ENCODE measurements at regions not wholly inside any gene's neighbourhood (a gene's known extent, or its start where the extent isn't known, plus 50 kb on each side); places are given as distances from the start of the nearest gene placed in this dataset.
A peak's percentile ranks its signal among the peaks of the same experiment; 100 is the strongest.
"Not testable (repeated sequence)": the region's sequence is repeated elsewhere in the genome, so short reads cannot be mapped to it uniquely, and the experiment has no call there.

DNA sequence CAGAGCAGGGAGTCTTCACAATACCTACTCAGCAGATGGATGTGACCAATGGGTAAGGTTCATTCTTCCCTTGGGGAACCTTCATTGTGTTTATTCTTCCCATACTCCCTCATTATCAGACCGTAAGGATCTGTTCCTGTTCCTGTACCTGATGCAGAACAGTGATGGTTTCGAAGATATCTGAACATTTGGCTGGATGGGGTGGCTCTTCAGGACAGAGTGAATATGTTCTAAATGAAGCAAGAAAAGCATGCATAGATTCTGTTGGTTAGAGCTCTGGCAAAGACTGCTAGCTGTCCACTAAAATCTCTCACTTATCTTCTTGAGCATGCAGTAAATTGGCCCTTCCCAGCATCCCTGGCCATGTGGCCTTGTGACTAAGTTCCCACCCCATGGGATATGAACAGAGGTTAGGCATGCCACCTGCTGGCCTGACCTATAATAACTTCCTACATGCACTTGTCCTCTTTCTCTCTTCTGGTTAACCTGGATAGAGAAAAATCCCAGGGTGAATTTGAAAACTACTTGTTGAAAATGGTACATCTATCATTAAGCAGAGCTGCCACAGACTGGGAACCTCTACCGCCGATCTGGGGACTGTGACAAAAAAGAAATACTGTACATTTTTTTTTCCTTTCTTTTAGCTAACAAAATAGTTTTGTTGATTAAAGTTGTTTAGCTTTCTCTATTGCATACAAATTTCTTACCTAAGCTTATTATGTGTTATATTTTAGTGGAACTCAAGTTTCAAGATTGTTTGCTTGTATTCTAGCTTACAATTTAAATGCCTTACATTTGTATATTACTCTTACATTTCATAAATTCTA lies 60.0 kb upstream of the BANK1 start:
- intact Hi-C loops (cut with micrococcal nuclease) = loop anchor here (2.0 kb wide), 1 partner anchor 562 kb away; no protein-coding TSS in a partner anchor
- DNase-seq = peak; percentile 52
- ATAC-seq = peak; percentile 89

DNA sequence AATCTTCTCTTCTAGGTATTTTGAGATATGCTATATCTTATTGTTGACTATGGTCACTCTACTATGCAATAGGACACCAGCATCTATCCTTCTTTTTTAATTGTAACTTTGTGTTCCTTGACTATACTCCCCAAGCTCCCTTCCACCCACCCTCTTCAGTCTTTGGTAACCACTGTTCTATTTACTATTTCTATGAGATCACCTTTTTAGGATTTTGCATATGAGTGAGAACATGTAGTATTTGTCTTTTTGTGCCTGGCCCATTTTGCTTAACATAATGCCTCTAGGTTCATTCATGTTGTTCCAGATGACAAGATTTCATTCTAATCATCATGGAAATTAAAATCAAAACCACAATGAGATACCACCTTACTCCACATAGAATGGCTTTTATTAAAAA lies 63.3 kb upstream of the BANK1 start:
- intact Hi-C loops (cut with micrococcal nuclease) = no loop called here
- ATAC-seq = no peak

GRCh38 chr4:101724093-101724492 lies 66.4 kb upstream of the BANK1 start:
- no peak for DNase-seq
- intact Hi-C loops (cut with micrococcal nuclease) = no loop called here
- no peak for ATAC-seq

More for the DNA sequence above, 63.3 kb upstream of the BANK1 start:
- DNase-seq = no peak

GRCh38 chr4:101718810-101719209 lies 71.7 kb upstream of the BANK1 start:
- no peak for ATAC-seq
- intact Hi-C loops (cut with micrococcal nuclease) = no loop called here

GRCh38 chr4:101711590-101712260 lies 78.8 kb upstream of the BANK1 start:
- DNase-seq (no peak), ATAC-seq (no peak)
- intact Hi-C loops (cut with micrococcal nuclease) = no loop called here

More at GRCh38 chr4:101718810-101719209, 71.7 kb upstream of the BANK1 start:
- no peak for DNase-seq

DNA sequence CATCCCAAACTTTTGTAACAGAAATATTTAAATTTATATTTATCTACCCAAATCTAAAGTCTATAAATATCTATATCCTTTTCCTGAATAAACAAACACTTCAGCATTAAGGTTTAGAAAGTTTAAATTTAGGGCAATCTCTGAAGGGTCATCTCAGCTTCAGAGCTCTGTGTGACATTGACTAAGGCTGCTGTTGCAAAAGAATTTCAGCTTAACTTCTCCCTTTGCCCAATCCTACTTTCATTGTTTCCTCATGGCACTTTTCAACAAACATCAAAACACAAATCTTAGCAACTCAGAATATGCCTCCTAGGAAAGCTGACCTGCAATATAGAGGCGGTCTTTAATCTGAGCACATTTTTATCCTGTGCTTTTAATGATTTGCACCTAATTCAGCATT lies 79.7 kb upstream of the BANK1 start:
- intact Hi-C loops (cut with micrococcal nuclease) = no loop called here
- no peak for DNase-seq
- ATAC-seq = no peak

DNA sequence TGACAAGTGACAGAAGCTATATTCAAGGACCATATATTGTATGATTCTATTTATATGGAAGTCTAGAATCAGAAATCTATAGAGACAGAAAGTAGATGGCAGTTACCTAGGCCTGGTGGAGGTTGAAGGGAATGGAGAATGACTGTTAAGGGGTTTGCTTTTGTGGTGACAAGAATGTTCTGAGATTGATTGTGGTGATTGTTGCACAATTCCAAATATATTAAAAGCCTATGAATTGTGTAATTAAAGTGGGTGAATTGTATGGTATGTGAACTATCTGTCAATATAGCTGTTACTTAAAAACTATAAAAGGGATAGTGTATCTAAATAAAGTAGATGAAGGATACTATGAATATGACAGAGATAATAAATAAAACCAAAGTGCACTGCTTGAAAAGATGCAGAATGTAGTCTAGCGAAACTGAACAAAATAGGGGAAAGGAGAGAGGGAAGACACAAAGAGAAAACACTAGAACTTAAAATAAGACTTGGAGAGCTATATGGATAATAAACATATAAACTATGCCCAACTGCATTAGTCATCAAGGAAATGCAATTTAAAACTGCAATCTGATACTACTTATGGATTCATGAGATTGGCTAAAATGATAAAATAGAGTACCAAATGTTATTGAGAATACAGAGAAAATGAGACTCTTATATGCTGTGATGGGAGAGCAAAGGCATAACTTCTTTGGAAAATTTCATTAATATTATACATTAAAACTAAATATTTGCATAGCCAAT lies 82.1 kb upstream of the BANK1 start:
- intact Hi-C loops (cut with micrococcal nuclease) = no loop called here
- DNase-seq (no peak), ATAC-seq (no peak)

GRCh38 chr4:101707596-101707995 lies 82.9 kb upstream of the BANK1 start:
- ATAC-seq (no peak), DNase-seq (no peak)
- intact Hi-C loops (cut with micrococcal nuclease) = no loop called here

DNA sequence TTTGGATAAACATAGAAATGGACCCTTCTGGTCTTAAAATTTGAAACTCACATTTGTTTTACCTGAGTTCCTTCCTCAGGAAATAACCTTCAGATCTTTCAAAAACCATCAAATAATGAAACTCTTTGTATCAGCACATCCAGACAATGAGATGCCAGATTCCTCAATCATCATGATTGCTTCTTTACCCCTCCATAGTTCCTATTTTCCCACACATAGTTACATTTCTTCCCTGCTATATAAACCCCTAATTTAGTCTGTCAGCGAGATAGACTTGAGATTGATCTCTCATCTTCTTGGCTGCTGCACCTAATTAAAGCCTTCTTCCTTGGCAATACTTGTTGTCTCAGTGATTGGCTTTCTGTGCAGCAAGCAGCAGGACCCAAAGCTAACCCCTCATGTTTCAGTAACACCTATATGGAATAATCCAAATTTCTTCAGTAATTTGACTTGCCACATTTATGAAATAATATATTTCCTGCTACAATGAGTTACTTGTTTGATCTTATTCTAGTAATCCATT lies 83.9 kb upstream of the BANK1 start:
- DNase-seq (no peak), ATAC-seq (no peak)
- intact Hi-C loops (cut with micrococcal nuclease) = no loop called here

- DNase-seq (no peak), ATAC-seq (no peak)
- intact Hi-C loops (cut with micrococcal nuclease) = no loop called here
Observed at GRCh38 chr4:101701551-101701950, 89.0 kb upstream of the BANK1 start.

- intact Hi-C loops (cut with micrococcal nuclease) = no loop called here
- DNase-seq (no peak), ATAC-seq (no peak)
Observed at GRCh38 chr4:101699441-101700124, 90.9 kb upstream of the BANK1 start.

DNA sequence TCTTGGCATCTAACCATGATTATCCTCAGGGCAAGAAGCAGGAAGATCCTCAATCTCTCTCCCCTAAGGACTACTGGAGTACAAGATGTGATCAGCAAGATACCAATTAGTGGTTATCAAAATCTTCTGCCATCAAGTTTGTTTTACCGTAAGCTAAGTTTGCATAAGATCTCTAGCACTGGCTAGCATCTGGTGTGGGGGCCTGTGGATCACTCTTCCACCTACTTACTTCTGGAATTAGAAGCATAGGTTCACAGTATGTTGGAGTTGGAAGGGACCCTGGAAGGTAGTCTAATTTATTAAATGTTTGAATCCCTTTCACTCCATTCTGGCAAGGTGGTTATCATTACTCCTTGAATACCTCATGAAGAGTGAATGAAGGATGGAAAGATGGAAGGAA lies 93.3 kb upstream of the BANK1 start:
- intact Hi-C loops (cut with micrococcal nuclease) = no loop called here
- ATAC-seq = no peak

DNA sequence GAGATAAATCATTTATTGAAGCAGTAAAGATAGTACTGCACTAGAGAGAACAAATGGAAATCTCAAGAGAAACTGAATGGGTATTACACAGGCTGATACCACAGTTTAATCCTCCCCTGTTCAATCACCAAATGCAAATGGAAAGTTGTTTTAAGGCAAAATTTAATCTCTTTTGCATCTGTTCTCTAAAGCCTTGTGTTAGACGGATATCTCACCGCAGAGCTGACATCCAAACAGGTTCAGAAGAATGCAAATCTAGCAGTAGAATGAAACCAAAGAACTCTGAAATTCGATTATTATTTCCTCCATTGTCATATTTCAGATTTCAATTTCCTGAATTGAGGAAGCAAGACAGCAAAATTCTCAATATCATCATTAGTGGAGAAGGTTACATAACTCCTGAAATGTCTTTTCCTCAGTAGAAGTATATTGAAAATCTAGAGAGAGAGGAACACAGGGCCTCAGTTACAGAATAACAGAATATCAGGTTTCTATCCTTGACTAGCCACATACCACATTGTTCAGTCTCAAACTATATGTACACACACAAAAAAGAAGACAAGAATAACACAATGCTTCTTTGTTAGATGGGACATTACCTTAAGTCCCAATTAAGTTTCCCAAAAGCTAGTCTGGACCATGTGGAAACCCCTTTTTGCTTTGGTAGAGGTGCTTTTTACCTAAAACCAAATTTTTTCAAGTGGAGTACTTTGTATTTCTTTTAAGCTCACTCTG lies 94.1 kb upstream of the BANK1 start:
- ATAC-seq (no peak), DNase-seq (no peak)
- intact Hi-C loops (cut with micrococcal nuclease) = no loop called here

More for the DNA sequence above, 93.3 kb upstream of the BANK1 start:
- DNase-seq = no peak

DNA sequence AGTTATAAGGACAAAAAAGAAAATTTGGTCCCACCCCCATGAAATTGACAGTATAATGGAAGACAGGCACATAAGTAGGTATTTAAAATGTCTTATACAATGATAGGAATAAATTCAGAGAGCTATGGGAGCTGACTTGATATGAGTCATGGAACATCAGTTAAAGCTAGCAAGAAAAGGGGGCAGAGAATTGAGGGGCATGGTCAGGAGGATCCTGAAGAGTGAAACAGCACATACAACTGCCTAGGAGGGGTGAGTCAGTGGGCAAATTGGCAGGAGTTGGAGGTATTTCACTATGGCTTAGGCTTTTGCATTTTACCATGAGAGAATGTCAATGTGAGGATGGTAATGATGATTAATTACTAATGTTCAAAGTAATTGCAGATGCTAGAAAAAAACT lies 95.4 kb upstream of the BANK1 start:
- DNase-seq = no peak
- intact Hi-C loops (cut with micrococcal nuclease) = no loop called here

GRCh38 chr4:101694403-101694802 lies 96.1 kb upstream of the BANK1 start:
- intact Hi-C loops (cut with micrococcal nuclease); ATAC-seq; DNase-seq: not testable (repeated sequence)

More for the DNA sequence above, 95.4 kb upstream of the BANK1 start:
- ATAC-seq = no peak

- intact Hi-C loops (cut with micrococcal nuclease) = no loop called here
- no peak for ATAC-seq
- no peak for DNase-seq
Observed at GRCh38 chr4:101693842-101694398, 96.6 kb upstream of the BANK1 start.

DNA sequence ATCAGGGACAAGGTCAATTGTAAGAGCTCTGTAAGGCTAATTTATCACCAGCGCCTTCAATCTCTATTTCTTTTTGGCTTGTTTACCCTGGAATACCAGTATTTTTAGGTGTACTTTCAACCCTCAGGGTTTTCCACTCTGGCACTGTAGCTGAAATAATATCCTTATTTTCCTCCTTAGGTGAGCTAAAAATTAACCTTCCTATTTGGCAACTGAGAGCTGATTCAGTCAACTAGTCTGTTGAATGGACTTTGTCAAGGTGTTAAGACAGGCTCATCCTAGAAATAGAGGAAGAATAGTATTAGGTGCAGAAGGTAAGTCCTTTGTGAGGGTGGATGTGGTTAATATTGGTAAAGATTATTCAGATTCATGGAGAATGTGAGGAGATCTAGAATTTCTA lies 101.3 kb upstream of the BANK1 start:
- DNase-seq (no peak), ATAC-seq (no peak)
- intact Hi-C loops (cut with micrococcal nuclease) = no loop called here

- intact Hi-C loops (cut with micrococcal nuclease) = no loop called here
- ATAC-seq (no peak), DNase-seq (no peak)
Observed at GRCh38 chr4:101685126-101685525, 105.4 kb upstream of the BANK1 start.

Measured in left ventricle myocardium superior (tissue), 1 donor.